ENCODE measurements at regions not wholly inside any gene's neighbourhood (a gene's known extent, or its start where the extent isn't known, plus 50 kb on each side); places are given as distances from the start of the nearest gene placed in this dataset.
"Not testable (repeated sequence)": the region's sequence is repeated elsewhere in the genome, so short reads cannot be mapped to it uniquely, and the experiment has no call there.

DNA sequence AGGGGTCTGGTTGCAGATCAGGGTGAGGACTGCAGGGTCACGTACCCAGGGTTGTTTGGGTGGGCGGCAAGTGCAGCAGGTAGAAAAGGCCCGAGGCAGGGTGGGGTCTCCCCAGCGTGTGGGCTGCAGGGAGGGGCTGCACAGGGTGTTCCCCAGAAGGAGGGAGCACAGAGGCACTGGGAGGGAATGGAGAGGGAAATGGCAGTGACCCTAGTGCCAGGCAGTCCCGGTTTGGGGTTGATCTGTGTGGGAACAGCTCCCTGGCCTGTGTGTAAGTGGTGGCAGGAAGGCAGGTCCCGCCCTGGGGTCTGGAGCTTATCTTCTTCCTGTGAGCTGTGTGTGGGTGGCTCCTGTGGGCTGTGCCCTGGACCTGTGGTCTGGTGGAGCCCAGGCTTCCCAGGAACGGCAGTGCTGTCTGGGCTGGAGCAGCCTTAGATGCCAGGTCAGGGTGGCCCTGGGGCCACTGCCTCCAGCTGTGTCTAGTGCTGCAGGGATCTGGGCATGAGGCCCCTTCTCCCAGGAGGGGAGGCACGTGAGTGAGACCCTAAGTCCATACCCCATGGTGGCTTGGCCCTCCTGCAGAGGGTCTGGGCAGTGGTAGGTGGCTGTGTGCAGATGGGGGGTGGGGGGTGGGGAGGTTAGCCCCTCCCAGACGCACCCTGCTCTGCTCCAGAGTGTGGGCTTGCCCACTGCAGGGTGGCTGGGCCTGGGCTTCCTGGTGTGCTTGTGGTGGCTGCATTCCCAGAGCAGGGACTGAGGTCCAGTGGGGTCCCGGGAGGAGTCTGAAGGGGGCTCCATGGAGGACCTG lies 363.5 kb downstream of the TMEM121 start:
- no peak for DNase-seq

- DNase-seq = no peak
Measured at GRCh38 chr14:105890474-105891220, 364.3 kb downstream of the TMEM121 start.

DNA sequence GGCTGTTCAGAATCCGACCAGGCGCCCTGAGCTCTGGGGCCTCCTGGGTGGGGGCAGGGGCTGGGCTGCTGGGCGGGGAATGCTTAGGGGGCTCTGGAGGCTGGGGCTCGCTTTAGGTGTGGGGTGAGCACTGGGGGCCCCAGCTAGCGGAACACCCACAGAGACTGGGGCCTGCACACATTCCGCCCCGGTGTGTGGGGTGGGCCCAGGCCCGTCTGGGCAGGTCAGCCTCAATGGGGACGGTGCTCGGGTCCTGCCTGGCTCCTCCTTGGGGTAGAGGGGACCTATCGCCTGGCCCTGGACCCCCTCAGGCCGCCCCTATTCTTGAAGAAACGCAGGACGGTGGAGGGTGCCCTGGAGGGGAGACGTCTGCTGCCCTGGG lies 364.8 kb downstream of the TMEM121 start:
- DNase-seq = no peak

GRCh38 chr14:105891631-105892452 lies 365.5 kb downstream of the TMEM121 start:
- no peak for DNase-seq

- not testable (repeated sequence) for DNase-seq
Measured at GRCh38 chr14:105892453-105893441, 366.4 kb downstream of the TMEM121 start.

DNA sequence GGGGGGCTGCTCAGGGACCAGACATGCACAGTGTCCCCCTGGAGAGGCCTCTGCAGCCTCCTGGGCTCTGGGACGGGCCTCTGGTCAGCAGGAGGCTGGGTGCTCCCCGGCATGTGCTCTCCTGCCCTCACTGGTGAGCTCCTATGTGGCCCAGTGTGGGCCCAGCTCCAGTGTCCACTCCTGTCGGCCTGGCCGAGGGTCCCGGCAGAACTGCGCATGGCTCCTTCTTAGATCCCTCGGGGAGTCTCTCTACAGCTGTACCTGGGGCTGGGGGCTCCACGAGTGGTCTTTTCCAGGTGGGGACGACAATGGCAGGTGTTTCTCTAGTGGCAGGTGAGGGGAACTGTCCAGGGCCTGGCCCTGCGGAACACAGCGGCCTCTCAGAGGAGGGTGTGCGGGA lies 367.3 kb downstream of the TMEM121 start:
- not testable (repeated sequence) for DNase-seq

DNA sequence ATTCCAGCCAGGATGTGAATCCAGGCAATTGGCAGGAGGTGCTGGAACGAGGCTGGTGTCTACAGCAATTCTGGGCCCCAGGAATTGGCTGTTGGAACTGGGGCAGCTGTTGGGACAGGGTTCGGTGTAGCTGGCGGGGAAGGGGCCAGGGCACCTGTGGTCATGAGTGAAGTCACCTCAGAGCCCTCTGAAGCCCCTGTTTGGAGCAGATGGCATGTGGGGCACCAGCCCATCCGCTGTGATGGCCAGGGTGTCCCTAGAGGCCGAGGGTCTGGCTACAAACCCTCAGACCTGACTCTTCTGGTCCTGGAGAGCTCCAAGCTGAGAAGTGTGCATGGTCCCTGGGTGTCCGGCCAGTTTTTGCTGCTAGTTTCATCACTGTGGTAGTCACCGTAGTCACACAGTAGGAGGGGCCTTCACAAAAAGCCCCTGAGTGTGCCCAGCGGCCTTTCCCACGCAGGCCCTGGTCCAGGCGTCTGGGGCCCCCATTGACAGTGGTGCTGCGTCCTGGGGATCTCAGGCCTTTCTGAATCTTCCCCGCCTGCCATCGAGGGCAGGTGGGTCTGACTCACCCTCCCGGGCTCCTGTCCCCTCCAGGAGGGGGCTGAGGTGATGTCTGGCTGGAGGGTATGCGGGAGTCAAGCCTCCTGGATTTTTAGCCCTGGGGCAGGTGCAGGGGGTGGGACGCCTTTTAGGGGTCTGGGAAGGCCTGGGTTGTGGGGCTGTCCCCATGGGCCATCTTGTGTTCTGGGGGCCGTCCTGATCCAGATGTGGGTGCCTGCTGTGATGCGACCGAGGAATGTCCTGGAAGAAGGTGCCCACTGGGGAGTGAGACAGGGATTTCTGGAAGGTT lies 368.0 kb downstream of the TMEM121 start:
- no peak for DNase-seq

GRCh38 chr14:105894978-105895881 lies 368.8 kb downstream of the TMEM121 start:
- no peak for DNase-seq

DNA sequence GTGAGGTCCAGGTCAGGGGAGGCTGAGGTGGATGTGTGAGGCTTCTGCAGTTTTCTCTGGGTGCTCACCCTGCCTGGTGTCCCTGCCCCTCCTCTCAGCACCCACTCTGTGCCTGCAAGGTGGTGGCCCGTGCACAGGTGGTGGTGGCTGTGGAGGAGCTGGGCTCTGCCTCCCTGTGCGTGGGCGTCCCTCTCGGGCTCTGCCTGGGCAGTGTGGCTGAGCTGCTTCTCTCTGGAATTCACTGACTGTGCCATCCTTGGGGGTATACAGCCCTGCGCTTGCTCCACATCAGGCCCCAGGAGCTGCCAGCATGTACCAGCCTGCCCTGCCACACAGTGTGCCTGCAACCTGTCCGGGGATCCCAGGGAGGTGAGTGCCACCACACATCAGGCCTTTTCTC lies 369.8 kb downstream of the TMEM121 start:
- DNase-seq = not testable (repeated sequence)

GRCh38 chr14:105896961-105897724 lies 370.8 kb downstream of the TMEM121 start:
- DNase-seq = not testable (repeated sequence)

DNA sequence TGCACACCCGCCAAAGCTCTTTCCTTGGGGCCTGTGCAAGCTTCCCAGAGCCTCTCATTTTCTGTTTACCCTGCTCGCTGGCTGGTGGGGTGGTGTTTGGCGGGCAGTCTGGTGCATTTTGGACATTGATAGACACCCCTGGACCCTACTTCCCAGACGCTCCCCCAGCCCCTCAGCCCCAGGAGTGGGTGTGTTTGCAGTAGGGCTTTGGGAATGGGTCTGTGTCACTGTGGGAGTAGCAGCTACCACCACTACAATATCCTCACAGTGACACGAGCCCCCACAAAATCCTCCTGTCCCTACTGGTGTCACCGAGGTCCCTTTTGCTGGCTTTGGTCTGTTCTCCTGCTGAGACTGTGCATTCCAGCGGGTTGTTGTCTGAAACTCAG lies 371.3 kb downstream of the TMEM121 start:
- no peak for DNase-seq

DNA sequence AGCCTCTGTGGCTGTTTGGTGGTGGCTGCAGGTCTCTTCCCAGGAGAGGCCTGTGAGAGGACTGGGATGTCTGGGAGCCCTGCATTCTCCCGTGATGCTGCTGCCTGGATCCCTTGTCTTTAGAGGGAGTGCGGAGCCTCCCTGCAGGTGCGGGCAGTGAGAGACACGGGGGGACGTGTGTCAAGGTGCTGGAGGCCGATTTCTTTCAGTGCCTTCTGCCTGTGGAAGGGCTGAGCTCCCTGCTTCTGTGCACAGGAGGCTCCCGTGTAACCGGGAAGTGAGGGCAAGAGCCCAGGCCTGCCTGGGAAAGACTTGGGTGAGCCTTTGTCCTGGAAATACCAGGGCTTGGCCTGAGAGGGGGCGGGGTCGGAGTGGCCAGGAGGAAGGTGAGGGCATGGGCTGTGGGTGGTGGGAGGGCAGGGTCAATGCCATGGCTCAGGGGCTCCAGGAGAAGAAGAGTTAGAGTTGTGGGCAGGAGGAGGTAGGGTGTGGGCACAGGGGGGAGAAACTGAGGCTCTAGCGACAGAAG lies 372.2 kb downstream of the TMEM121 start:
- no peak for DNase-seq

DNA sequence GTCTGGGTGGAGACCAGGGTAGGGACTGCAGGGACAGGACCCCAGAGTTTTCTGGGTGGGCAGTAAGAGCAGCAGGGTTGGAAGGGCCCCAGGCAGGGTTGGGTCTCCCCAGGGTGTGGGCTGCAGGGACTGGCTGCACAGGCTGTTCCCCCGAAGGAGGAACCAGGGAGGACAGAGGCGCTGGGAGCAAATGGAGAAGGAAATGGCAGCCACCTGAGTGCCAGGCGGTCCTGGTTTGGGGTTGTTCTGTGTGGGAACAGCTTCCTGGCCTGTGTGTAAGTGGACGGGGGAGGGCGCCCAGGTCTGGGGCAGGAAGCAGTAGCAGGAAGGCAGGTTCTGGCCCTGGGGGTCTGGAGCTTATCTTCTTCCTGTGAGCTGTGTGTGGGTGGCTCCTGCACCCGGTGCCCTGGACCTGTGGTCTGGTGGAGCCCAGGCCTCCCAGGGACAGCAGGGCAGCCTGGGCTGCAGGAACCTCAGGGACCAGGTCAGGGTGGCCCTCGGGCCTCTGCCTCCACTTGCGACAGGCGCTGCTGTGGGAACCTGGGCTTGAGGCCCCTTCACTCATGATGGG lies 372.8 kb downstream of the TMEM121 start:
- no peak for DNase-seq

DNA sequence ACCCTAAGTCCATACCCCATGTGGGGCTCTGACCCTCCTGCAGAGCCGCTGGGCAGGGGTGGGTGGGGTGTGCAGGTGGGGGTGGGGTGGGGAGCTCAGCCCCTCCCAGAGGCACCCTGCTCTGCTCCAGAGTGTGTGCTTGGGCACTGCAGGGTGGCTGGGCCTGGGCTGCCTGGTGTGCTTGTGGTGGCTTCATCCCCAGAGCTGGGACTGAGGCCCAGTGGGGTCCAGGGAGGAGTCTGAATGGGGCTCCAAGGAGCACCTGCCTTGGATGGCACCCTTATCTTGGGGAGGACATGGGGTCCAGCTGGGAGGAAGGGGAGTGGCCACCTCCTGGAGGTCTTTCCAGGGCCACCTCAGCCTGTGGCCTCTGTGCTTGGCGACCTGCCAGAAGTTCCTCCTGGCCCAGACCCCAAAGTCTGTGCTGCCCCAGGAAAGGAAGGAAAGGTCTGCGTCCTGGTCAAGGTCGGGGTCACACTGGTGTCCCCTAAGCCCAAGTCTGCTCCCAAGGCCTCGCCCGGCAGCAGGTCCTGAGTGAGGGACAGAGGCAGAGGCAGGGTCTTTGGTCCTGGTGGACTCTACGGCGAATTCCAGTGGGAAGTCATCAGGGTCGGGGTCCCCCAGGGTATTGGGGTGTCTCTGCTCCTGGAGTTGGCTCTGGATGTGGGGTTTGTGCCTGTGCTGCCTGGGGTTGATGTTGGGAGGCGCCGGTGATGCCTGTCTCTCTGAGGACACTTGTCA lies 373.4 kb downstream of the TMEM121 start:
- DNase-seq = no peak

- no peak for DNase-seq
Measured at GRCh38 chr14:105900398-105901160, 374.2 kb downstream of the TMEM121 start.

DNA sequence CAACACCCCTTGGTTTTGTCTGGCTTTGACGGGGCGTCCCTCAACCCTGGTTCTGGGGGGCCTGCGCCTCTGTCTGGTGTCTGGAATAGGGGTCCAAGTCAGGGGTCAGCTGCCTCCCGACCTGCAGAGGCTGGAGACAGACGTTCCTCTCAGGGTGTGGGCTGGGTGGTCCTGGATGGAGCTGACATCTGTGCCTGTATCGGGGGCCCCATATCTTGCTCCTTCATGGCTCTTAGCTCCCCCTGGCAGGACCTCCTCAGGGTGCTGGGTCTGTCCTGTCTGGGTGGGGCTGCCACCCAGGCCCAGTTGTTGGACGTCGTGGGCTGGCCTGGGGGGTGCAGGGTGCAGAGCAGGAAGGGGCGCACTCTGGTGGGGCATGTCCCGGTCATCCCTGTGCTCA lies 374.8 kb downstream of the TMEM121 start:
- no peak for DNase-seq

Data from left kidney (tissue), 1 donor.